ENCODE measurements at regions not wholly inside any gene's neighbourhood (a gene's known extent, or its start where the extent isn't known, plus 50 kb on each side); places are given as distances from the start of the nearest gene placed in this dataset.

DNA sequence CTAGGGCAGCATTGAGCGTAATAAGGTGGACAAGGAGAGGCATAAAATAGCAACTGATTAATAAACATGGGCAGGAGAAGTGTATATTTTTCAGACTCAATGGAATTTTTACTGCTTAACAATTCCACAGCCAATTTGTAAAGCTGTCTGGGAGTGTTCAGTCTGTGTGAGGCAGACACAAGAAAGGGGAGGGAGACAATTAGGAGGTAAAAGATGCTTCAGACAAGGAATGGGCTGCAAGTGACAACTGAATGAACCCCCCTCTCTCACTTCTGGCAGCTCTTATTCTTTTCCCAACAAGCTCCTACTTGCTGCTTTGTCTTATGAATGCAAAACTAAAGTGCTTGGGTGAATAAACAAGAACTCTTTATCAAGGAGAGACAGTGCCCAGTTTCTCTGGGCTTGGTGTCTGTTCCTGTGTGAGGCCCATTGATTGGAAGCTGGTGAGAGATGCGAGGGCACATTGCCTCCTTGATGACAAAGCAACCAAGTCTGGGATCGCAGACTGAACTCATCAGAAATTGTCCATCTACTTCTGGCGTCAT is 575.3 kb downstream of the RNF144B start:
- in situ Hi-C loops (cut with MboI; ENCODE audit: low pct_unique_long_range_greater_than_20kb in 2 of 9, low sequenced_read_pairs in 9 of 9, unreplicated experiment in 9 of 9) = no loop called here
- peak in 5 of 8 experiments; percentile 55 to 90 (median 72) for ATAC-seq (replicated peaks in 6 of 8)
- 0 to 63% (median 57%) methylated on average over 1 to 4 of the region's 4 CpGs; no CpG with 5 or more reads in 1 of the 10 experiments for WGBS, 10 experiments
- peaks cover 5 to 14% of the 10 kb centered on the region in 2 donors for H3K4me1 ChIP-seq (replicated peaks in 1 of 2)
- no peak overlapping the region for H3K27ac ChIP-seq
- H3K4me3 ChIP-seq = no peak overlapping the region

DNA sequence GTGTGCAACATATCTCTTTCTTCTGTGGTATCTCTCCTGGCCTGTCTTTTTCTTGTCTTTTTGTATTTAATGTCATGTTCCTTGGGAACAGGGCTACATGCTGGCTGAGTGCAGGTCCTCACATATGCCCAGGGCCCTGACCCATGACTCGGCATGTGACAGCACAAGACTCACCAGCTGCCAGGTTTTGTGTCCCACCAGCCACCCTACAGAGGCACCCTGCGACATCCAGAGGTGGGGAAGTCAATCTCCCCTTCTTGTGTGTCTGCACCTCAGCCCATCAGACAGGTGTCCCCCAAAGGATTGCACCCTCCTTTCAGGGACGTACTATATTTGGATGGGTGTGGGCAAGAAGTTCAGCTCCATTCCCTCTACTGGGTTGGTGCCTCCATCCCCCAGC is 576.3 kb downstream of the RNF144B start:
- in situ Hi-C loops (cut with MboI; ENCODE audit: low pct_unique_long_range_greater_than_20kb in 2 of 9, low sequenced_read_pairs in 9 of 9, unreplicated experiment in 9 of 9) = no loop called here

DNA sequence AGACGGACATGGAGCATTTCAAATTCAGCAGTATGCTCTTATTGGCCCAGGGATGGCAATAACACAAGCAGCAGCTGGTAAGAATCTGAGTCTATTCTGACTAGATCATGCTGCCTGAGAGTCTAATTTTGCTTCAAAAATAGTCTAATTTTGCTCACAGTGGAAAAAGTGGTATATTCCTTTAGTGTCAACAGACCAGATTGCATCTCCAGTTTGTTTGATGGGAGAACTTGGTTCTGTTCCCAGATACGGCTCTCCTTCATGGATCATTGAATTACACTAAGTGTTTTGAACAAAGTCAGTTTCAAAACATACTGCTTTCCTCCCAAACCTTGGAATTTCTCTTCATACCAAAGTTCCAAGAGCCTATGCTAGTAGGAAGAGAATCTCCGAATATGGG is 586.1 kb downstream of the RNF144B start:
- Histone ChIP-seq H3K27ac (no peak overlapping the region), H3K4me3 (no peak overlapping the region), H3K4me1 (replicated peaks in 1 of 2) (peaks cover 0 to 3% of the 10 kb centered on the region in 2 donors)
- in situ Hi-C loops (cut with MboI; ENCODE audit: low pct_unique_long_range_greater_than_20kb in 2 of 9, low sequenced_read_pairs in 9 of 9, unreplicated experiment in 9 of 9) = no loop called here
- WGBS, 10 experiments = 0 to 94% (median 79%) methylated on average over 1 to 3 of the region's 3 CpGs; no CpG with 5 or more reads in 1 of the 10 experiments
- ATAC-seq (replicated peaks in 6 of 8) = no peak

More for the DNA sequence above, 576.3 kb downstream of the RNF144B start:
- Histone ChIP-seq H3K27ac (no peak overlapping the region), H3K4me1 (replicated peaks in 1 of 2) (peaks cover 5 to 14% of the 10 kb centered on the region in 2 donors), H3K4me3 (no peak overlapping the region)
- no peak for ATAC-seq (replicated peaks in 6 of 8)
- WGBS, 10 experiments = 47 to 100% (median 94%) methylated on average over 1 to 3 of the region's 3 CpGs; no CpG with 5 or more reads in 7 of the 10 experiments

DNA sequence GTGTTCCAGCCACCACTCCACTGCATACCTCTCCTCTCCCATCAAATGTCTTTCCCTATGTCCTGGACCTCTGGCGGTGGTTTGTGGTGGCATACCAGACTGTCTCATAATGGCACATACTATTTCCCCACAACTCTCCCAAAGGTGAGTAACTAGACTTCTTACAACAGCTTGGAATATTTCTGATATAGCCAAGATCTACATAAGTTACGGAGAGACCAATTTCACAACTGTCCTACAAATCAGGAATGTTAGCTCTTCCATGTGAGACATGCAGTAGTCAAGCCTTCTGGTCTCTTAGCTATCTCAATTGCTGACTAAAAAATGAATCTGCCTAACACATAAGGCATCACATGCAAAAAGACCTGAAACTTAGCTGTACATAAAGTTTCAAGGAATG is 588.9 kb downstream of the RNF144B start:
- in situ Hi-C loops (cut with MboI; ENCODE audit: low pct_unique_long_range_greater_than_20kb in 2 of 9, low sequenced_read_pairs in 9 of 9, unreplicated experiment in 9 of 9) = loop anchor here in 1 of 9 experiments (25.0 kb wide), 1 partner anchor 1086 kb away; no protein-coding TSS in a partner anchor
- Histone ChIP-seq H3K27ac (no peak overlapping the region), H3K4me1 (replicated peaks in 1 of 2) (peaks cover 0 to 4% of the 10 kb centered on the region in 2 donors), H3K4me3 (no peak overlapping the region)
- WGBS, 10 experiments = 45 to 100% (median 82%) methylated on average over 1 to 2 of the region's 2 CpGs; no CpG with 5 or more reads in 5 of the 10 experiments
- no peak for ATAC-seq (replicated peaks in 6 of 8)

DNA sequence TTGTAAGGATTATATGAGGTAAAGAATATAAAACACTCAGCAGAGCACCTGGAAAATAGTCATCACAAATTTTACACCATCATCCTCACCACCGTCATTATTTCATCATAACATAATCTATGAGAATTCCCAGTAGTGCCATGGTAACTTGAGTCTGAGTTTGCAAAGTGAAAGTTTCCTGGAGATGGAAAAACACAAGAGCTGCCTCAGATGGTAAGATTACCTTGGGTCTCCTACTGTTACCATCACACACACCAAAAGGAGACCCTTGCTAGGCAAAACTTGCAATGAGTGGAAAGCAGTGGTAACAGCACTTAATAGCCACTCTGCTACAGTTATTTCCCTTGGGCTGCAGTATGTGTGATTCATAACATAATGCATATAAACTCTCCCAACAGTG is 589.8 kb downstream of the RNF144B start:
- ATAC-seq (replicated peaks in 6 of 8) = no peak
- in situ Hi-C loops (cut with MboI; ENCODE audit: low pct_unique_long_range_greater_than_20kb in 2 of 9, low sequenced_read_pairs in 9 of 9, unreplicated experiment in 9 of 9) = loop anchor here in 1 of 9 experiments (25.0 kb wide), 1 partner anchor 1085 kb away; no protein-coding TSS in a partner anchor

DNA sequence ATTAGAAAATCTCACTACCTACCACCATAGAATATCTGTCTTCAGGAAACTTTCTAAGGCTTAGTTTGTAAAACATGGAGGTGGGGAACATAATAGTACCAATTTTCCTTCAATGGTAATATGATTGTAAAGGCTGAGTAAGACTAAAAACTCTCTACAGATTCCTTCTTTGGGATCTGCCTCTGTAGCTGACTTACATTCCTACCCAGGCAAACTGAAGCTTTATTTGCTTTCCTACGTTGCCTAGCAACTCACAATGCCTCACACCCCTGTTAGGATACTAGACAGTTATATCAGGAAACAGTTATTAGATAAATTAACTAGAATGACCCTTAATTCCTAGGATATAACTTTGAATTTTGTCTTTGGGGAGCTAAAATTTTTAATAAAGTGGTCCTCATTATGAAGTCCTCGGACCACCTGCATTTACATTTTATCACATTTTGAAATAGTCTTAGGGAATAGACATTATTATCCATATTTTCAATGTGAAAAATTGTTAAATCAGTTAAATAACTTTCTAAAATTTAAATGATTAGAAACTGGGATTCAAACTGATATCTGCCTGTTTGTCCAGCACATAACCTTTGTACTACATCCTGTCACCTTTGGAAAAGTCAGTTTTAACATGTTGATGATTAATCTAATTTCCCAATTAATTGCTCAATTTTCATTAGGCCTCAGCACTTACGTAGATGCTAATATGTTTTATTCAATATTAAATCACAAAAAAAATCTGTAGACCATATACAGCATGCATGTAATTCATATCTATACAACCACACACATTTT is 591.4 kb downstream of the RNF144B start:
- Histone ChIP-seq H3K4me3 (no peak overlapping the region), H3K4me1 (replicated peaks in 1 of 2) (peaks cover 0 to 4% of the 10 kb centered on the region in 2 donors), H3K27ac (no peak overlapping the region)
- 0 to 100% (median 52%) methylated on average over 1 to 3 of the region's 3 CpGs for WGBS, 10 experiments
- in situ Hi-C loops (cut with MboI; ENCODE audit: low pct_unique_long_range_greater_than_20kb in 2 of 9, low sequenced_read_pairs in 9 of 9, unreplicated experiment in 9 of 9) = loop anchor here in 1 of 9 experiments (25.0 kb wide), 1 partner anchor 1084 kb away; no protein-coding TSS in a partner anchor
- peak in 6 of 8 experiments; percentile 43 to 98 (median 76) for ATAC-seq (replicated peaks in 6 of 8)

More for the DNA sequence above, 589.8 kb downstream of the RNF144B start:
- Histone ChIP-seq H3K4me3 (no peak overlapping the region), H3K4me1 (replicated peaks in 1 of 2) (peaks cover 0 to 4% of the 10 kb centered on the region in 2 donors), H3K27ac (no peak overlapping the region)
- WGBS, 10 experiments = 0 to 100% (median 88%) methylated on average over 1 of the region's 1 CpG; no CpG with 5 or more reads in 2 of the 10 experiments

DNA sequence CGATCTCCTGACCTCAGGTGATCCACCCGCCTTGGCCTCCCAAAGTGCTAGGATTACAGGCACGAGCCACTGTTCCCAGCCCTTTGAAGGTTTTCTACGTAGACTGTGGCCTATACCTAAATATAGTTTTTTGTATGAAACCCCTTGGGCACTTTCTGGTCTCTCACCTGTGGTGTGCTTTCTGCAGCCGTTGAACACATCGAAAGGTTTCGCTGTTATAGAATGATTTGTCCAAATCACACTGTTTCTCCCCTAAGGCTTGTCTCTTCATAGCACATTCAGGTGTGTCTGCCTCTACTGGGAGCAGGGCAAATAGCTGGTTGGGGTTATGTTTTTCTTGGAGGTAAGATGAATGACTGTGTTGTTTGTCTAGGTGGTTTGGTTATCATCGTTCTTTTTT is 597.9 kb downstream of the RNF144B start:
- ATAC-seq (replicated peaks in 6 of 8) = no peak
- WGBS, 10 experiments = 40 to 100% (median 95%) methylated on average over 1 to 8 of the region's 8 CpGs; no CpG with 5 or more reads in 1 of the 10 experiments
- H3K4me1 ChIP-seq (replicated peaks in 1 of 2) = peaks cover 2 to 3% of the 10 kb centered on the region in 2 donors
- H3K4me3 ChIP-seq = no peak overlapping the region
- no peak overlapping the region for H3K27ac ChIP-seq
- in situ Hi-C loops (cut with MboI; ENCODE audit: low pct_unique_long_range_greater_than_20kb in 2 of 9, low sequenced_read_pairs in 9 of 9, unreplicated experiment in 9 of 9) = loop anchor here in 1 of 9 experiments (25.0 kb wide), 1 partner anchor 1077 kb away; no protein-coding TSS in a partner anchor

DNA sequence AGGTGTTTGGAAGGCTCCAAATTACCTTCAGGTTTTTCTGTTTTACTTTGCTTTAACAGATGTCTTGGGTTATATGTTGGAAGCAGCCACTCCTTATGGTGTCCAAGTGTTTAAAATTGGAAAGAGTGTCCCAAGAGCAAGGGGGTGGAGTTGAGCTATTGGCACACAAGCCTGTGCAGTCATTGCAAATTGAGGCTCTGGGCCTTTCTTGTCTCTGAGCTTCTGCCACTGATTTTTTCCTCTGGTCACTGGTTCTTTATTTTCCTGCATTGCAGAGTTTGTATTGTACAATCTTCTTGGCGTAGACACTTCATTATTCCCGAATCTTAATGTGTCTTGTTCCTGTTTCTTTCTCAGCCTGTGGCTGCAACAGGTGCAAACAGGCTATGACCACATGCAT is 598.8 kb downstream of the RNF144B start:
- no peak overlapping the region for H3K27ac ChIP-seq
- ATAC-seq (replicated peaks in 6 of 8) = no peak
- whole genome bisulfite sequencing, 10 experiments = 6 to 95% (median 88%) methylated on average over 2 of the region's 2 CpGs; no CpG with 5 or more reads in 6 of the 10 experiments
- in situ Hi-C loops (cut with MboI; ENCODE audit: low pct_unique_long_range_greater_than_20kb in 2 of 9, low sequenced_read_pairs in 9 of 9, unreplicated experiment in 9 of 9) = loop anchor here in 1 of 9 experiments (25.0 kb wide), 1 partner anchor 1076 kb away; no protein-coding TSS in a partner anchor
- H3K4me3 ChIP-seq = no peak overlapping the region
- H3K4me1 ChIP-seq (replicated peaks in 1 of 2) = peaks cover 3 to 4% of the 10 kb centered on the region in 2 donors

DNA sequence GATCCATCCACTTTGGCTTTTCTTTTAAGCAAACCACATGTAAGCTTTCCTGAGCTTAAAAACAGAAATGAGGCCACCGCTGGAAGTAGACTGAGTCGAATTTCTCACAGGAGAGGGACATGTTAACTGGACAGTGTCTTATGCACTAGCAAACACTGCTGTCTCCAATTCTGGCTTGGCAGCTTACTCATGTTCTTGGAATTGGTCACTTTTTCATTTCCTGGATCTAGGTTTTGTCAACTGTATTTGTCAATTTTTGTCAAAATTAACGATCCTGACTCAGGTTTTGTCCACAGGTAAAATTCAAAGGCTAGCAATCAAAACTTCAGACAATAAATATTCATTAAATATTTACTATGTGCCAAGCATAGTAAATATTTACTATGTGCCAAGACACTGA is 601.5 kb downstream of the RNF144B start:
- WGBS, 10 experiments = 12 to 100% (median 80%) methylated on average over 1 to 3 of the region's 3 CpGs; no CpG with 5 or more reads in 1 of the 10 experiments
- Histone ChIP-seq H3K4me1 (replicated peaks in 1 of 2) (peaks cover 3 to 7% of the 10 kb centered on the region in 2 donors), H3K4me3 (no peak overlapping the region), H3K27ac (no peak overlapping the region)
- in situ Hi-C loops (cut with MboI; ENCODE audit: low pct_unique_long_range_greater_than_20kb in 2 of 9, low sequenced_read_pairs in 9 of 9, unreplicated experiment in 9 of 9) = loop anchor here in 1 of 9 experiments (25.0 kb wide), 1 partner anchor 1074 kb away; no protein-coding TSS in a partner anchor
- no peak for ATAC-seq (replicated peaks in 6 of 8)

DNA sequence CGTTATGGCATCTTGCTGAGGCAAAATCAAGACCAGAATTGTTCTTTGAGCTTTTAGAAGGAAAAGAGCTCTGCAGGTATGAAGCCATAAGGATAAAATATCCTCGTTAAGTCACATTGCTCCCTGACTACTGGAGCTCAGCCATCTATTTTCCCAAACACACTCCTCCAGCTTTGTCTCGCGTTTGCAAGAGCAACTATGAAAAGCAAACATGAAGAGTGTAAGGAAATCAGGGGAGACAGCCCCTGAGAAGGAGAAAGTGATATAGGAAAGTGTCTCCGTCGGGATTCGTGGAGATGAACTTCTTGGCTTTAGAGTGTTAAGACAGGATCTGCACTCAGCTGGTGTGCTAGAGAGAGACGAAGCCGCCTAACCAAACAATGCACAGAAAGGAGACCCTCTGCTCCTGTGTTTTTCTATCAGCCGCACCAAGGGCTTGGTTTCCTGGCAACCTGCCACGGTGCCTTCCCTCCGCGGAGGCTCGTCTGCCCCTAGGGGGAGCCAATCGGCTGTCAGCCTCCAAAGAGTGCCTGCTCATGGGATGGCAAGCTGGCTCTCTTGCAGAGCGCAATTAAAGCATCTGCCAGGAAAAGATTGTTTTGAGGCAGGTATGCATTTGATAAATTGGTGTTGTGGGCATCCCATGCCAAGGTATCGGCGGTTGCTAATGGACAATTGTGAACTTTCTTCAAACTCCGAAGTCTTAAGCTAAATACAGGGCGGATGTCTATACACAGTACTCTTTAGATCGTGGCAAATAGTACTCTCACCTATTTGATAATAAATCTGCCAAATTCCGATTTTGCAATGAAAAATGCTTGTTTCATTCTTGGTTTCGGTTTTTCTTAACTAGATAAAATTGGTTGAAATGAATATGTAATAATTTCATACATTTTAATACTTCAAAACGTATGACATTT is 603.2 kb downstream of the RNF144B start:
- H3K4me3 ChIP-seq = no peak overlapping the region
- WGBS, 10 experiments = 39 to 67% (median 45%) methylated on average over 7 to 18 of the region's 24 CpGs
- in situ Hi-C loops (cut with MboI; ENCODE audit: low pct_unique_long_range_greater_than_20kb in 2 of 9, low sequenced_read_pairs in 9 of 9, unreplicated experiment in 9 of 9) = loop anchor here in 1 of 9 experiments (25.0 kb wide), 1 partner anchor 1072 kb away; no protein-coding TSS in a partner anchor
- H3K4me1 ChIP-seq (replicated peaks in 1 of 2) = peaks cover 3 to 7% of the 10 kb centered on the region in 2 donors
- no peak overlapping the region for H3K27ac ChIP-seq
- peak in 6 of 8 experiments; percentile 58 to 100 (median 99) for ATAC-seq (replicated peaks in 6 of 8)

DNA sequence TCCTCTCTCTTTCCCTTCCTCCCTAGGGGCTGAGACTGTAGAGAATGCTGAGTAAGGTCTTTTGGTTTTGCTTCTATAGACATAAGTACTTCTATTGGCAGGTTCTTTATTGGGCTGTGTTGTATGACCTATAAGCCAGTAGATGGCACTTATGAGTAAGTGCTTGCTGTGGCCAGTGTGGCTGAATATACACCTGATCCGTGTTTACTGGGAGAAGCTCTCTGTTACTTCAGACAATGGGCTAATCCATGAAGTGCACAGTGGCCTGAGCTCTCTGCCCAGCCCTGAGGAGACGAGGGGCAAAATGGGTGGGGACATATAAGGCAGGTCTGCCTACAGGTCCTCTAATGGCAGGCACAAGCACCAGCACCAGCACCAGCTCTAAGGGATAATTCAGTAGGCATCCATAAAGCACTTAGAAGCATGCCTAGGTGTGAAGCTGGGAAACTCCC is 610.3 kb downstream of the RNF144B start:
- Histone ChIP-seq H3K27ac (no peak overlapping the region), H3K4me3 (no peak overlapping the region), H3K4me1 (replicated peaks in 1 of 2) (peaks cover 0 to 2% of the 10 kb centered on the region in 2 donors)
- in situ Hi-C loops (cut with MboI; ENCODE audit: low pct_unique_long_range_greater_than_20kb in 2 of 9, low sequenced_read_pairs in 9 of 9, unreplicated experiment in 9 of 9) = loop anchor here in 1 of 9 experiments (25.0 kb wide), 1 partner anchor 1065 kb away; no protein-coding TSS in a partner anchor
- 0% methylated on average over 1 of the region's 2 CpGs; no CpG with 5 or more reads in 3 of the 10 experiments for WGBS, 10 experiments
- ATAC-seq (replicated peaks in 6 of 8) = peak in 5 of 8 experiments; percentile 40 to 92 (median 75)

DNA sequence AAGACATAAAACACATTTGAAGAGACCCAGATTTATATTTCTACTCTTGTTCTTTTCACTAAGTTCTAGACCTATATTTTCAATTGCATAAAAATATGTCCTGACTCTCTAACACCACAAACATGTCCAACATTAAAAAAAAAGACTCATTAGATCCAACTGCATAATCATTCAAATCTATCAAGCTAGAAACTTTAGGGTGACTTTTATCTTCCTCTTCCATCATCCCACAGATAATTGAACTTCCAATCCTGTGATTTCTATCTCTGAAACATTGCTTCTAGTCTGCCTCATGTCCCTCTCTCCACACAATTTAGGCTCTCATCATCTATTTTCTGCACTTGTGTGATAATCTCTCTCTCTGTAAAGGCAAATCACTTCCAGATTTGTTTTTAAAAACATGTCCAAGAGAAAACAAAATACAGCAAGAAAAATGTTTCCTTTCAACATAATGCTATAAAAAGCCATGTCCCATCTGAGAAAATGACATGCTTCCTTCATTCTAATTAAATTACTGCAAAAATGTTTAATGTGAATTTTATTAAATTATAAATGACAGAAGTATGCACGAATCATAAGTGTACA is 615.9 kb downstream of the RNF144B start:
- in situ Hi-C loops (cut with MboI; ENCODE audit: low pct_unique_long_range_greater_than_20kb in 2 of 9, low sequenced_read_pairs in 9 of 9, unreplicated experiment in 9 of 9) = no loop called here
- 0 to 60% (median 40%) methylated on average over 1 of the region's 1 CpG; no CpG with 5 or more reads in 1 of the 10 experiments for WGBS, 10 experiments

More for the DNA sequence above, 615.9 kb downstream of the RNF144B start:
- Histone ChIP-seq H3K4me3 (no peak overlapping the region), H3K4me1 (replicated peaks in 1 of 2) (no peaks in the 10 kb centered on the region), H3K27ac (no peak overlapping the region)
- ATAC-seq (replicated peaks in 6 of 8) = no peak

All from motor neuron (in vitro differentiated cells).